ENCODE measurements at regions not wholly inside any gene's neighbourhood (a gene's known extent, or its start where the extent isn't known, plus 50 kb on each side); places are given as distances from the start of the nearest gene placed in this dataset.

DNA sequence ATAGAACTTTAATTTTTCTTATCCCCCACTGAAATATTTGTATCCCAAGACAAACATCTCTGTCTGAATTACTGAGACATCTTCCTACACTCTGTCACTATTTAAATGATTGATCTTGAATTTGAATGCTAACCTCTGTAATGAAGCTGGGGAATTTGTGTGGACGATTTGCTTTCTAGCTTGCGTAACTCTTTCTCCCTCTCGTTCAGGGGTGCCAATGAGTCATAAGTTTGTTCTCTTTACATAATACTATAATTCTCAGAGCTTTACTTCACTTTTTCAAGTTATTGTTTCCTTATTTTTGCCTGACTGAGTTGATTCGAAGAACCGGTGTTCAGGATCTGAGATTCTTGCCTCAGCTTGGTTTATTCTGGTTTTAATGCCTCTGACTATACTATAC is 783.3 kb upstream of the CADM2 start:
- TF ChIP-seq, protein P1, sequence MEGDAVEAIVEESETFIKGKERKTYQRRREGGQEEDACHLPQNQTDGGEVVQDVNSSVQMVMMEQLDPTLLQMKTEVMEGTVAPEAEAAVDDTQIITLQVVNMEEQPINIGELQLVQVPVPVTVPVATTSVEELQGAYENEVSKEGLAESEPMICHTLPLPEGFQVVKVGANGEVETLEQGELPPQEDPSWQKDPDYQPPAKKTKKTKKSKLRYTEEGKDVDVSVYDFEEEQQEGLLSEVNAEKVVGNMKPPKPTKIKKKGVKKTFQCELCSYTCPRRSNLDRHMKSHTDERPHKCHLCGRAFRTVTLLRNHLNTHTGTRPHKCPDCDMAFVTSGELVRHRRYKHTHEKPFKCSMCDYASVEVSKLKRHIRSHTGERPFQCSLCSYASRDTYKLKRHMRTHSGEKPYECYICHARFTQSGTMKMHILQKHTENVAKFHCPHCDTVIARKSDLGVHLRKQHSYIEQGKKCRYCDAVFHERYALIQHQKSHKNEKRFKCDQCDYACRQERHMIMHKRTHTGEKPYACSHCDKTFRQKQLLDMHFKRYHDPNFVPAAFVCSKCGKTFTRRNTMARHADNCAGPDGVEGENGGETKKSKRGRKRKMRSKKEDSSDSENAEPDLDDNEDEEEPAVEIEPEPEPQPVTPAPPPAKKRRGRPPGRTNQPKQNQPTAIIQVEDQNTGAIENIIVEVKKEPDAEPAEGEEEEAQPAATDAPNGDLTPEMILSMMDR (conservative IDR thresholded peaks at IDR 0.05; ENCODE audit: low read length) = no peak
- no peak for TF ChIP-seq EZH2phosphoT487 (IDR thresholded peaks at IDR 0.05; ENCODE audit: borderline replicate concordance, low read depth, low read length)

Measured in OCI-LY7 (cell line).